ENCODE measurements at regions not wholly inside any gene's neighbourhood (a gene's known extent, or its start where the extent isn't known, plus 50 kb on each side); places are given as distances from the start of the nearest gene placed in this dataset.

DNA sequence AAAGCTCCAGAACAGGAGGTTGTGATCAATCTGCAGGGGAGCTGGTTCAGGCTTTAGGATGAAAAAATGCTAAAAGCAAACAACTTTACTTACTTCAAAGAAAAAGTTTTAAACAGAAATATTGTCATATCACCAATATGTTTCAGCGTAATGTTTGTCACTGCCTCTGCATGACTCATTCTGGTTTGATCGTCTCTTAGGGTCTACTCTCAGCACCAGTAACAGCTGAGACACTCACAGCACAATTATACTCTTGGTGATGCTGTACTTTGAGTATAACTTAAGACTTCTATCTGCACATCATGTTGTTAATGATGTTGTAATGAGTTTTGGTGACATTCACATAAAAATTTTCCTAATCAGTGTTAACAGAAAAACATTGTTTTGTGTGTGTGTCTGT, 665.4 kb downstream of the EPM2A start:
- TF ChIP-seq POLR2A (IDR thresholded peaks at IDR 0.05) = no peak
- TF ChIP-seq, protein P1, sequence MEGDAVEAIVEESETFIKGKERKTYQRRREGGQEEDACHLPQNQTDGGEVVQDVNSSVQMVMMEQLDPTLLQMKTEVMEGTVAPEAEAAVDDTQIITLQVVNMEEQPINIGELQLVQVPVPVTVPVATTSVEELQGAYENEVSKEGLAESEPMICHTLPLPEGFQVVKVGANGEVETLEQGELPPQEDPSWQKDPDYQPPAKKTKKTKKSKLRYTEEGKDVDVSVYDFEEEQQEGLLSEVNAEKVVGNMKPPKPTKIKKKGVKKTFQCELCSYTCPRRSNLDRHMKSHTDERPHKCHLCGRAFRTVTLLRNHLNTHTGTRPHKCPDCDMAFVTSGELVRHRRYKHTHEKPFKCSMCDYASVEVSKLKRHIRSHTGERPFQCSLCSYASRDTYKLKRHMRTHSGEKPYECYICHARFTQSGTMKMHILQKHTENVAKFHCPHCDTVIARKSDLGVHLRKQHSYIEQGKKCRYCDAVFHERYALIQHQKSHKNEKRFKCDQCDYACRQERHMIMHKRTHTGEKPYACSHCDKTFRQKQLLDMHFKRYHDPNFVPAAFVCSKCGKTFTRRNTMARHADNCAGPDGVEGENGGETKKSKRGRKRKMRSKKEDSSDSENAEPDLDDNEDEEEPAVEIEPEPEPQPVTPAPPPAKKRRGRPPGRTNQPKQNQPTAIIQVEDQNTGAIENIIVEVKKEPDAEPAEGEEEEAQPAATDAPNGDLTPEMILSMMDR (IDR thresholded peaks at IDR 0.05) = no peak
- Histone ChIP-seq H3K4me3 (no peak overlapping the region), H3K4me1 (no peaks in the 10 kb centered on the region), H3K36me3 (no peaks in the 10 kb centered on the region), H3K9me3 (no peaks in the 10 kb centered on the region), H3K27ac (no peak overlapping the region), H3K27me3 (no peaks in the 10 kb centered on the region)
- DNase-seq = no peak

DNA sequence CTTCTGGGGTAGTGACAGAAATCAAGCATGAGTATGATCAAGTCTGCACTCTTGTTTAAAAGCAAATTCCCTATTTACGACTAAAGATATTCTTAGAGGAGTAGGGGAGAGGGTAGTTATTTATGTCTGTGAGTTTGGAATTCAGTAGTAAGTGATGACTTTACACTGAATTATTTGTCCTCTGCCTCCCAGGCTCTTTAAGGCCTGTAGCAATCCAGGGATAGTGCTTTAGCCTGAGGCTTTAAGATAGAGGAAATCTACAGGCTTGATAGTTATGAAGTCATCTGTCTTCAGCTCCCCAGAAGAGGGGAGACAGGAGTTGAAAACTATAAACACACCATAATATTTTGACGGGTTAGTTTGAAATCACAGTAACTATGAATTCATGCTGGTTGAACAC, 664.5 kb downstream of the EPM2A start:
- no peak for DNase-seq
- no peak overlapping the region for H3K27ac ChIP-seq
- H3K27me3 ChIP-seq = no peaks in the 10 kb centered on the region
- H3K4me1 ChIP-seq = no peaks in the 10 kb centered on the region
- no peaks in the 10 kb centered on the region for H3K9me3 ChIP-seq
- no peaks in the 10 kb centered on the region for H3K36me3 ChIP-seq
- H3K4me3 ChIP-seq = no peak overlapping the region
- TF ChIP-seq, protein P1 (IDR thresholded peaks at IDR 0.05) = no peak
- no peak for TF ChIP-seq POLR2A (IDR thresholded peaks at IDR 0.05)

DNA sequence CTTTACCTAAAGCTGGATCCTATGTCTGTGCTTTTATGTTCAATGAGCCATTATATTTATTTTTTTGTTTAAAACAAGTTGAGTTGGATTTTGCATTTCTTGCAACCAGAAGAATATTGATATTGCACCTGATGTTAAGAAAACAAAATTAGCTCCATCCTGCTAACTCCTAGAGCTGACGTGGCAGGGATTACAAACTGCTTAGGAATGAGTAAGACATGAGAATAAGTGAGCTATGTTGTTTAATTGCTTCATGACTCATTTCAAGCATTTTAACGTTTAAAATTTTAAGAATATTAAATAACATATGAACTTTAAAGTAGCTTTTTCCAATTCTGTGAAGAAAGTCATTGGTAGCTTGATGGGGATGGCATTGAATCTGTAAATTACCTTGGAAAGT, 663.5 kb downstream of the EPM2A start:
- Histone ChIP-seq H3K27ac (no peak overlapping the region), H3K36me3 (no peaks in the 10 kb centered on the region), H3K9me3 (no peaks in the 10 kb centered on the region), H3K4me1 (no peaks in the 10 kb centered on the region), H3K4me3 (no peak overlapping the region), H3K27me3 (no peaks in the 10 kb centered on the region)
- TF ChIP-seq POLR2A (IDR thresholded peaks at IDR 0.05) = no peak
- TF ChIP-seq, protein P1 (IDR thresholded peaks at IDR 0.05) = no peak
- DNase-seq = no peak

DNA sequence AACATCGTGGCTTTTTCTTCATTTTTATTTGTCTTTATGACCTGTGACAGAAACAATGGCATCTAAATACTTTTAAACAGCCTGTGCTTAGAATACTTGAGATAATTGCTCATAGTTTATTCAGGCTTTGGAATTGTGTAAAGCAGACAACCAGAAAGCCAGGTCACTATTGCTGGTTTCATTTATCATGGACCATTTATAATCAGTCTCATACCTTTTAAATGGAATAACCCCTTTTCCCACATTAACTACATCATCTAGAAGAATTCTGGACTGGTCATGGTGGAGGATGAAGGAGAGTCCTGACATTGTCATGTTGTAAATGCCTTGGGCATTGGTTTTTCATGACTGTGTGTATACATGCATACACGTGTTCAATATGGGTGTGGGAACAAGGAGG, 661.5 kb downstream of the EPM2A start:
- no peaks in the 10 kb centered on the region for H3K4me1 ChIP-seq
- no peaks in the 10 kb centered on the region for H3K9me3 ChIP-seq
- no peak for TF ChIP-seq POLR2A (IDR thresholded peaks at IDR 0.05)
- TF ChIP-seq, protein P1 (IDR thresholded peaks at IDR 0.05) = no peak
- H3K36me3 ChIP-seq = no peaks in the 10 kb centered on the region
- H3K4me3 ChIP-seq = no peak overlapping the region
- DNase-seq = no peak
- no peaks in the 10 kb centered on the region for H3K27me3 ChIP-seq
- no peak overlapping the region for H3K27ac ChIP-seq

DNA sequence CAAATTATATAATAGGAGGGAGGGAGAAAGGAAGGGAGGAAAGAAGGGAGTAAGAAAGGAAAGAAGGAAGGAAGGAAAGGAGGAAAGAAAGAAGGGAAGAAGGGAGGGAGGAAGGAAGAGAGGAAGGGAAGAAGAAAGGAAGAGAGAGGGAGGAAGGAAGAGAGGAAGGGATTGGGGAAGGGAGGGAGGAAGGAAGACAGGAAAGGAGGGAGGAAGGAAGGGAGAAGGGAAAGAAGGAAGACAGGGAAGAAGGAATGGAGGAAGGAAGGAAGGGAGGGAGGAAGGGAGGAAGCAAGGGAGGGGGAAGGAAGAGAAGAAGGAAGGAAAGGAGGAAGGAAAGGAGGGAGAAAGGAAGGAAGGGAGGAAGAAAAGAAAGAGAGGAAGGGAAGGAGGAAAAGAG, 660.5 kb downstream of the EPM2A start:
- Histone ChIP-seq H3K4me1 (no peaks in the 10 kb centered on the region), H3K4me3 (no peak overlapping the region), H3K9me3 (no peaks in the 10 kb centered on the region), H3K27ac (no peak overlapping the region), H3K36me3 (no peaks in the 10 kb centered on the region), H3K27me3 (no peaks in the 10 kb centered on the region)
- TF ChIP-seq POLR2A (IDR thresholded peaks at IDR 0.05) = no peak
- TF ChIP-seq, protein P1 (IDR thresholded peaks at IDR 0.05) = no peak
- DNase-seq = no peak

DNA sequence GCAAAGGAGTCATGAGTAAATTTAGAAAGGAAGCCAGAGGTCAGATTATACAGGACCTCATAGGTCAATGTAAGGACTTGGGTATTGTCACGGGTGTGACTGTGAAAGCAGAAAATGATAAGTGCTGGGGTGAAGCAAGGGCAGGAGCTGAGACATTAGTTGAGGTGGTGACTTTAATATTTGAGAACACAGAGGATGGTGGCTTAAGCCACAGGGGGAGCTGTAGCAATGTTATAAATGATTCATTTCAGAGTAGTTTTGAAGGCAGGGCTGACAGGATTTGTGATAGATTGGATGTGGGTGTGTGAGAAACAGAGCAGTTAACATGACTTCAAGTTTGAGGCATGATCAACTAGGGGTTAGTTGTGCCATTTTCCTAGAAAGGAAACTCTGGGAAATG, 659.9 kb downstream of the EPM2A start:
- Histone ChIP-seq H3K4me1 (no peaks in the 10 kb centered on the region), H3K27me3 (no peaks in the 10 kb centered on the region), H3K9me3 (no peaks in the 10 kb centered on the region), H3K4me3 (no peak overlapping the region), H3K36me3 (no peaks in the 10 kb centered on the region), H3K27ac (no peak overlapping the region)
- TF ChIP-seq POLR2A (IDR thresholded peaks at IDR 0.05) = no peak
- TF ChIP-seq, protein P1 (IDR thresholded peaks at IDR 0.05) = no peak
- DNase-seq = no peak

Measured in Peyer's patch (tissue), 4 donors.